GM19351 (cell line): ENCODE measurements at regions not wholly inside any gene's neighbourhood (a gene's known extent, or its start where the extent isn't known, plus 50 kb on each side); places are given as distances from the start of the nearest gene placed in this dataset.
A peak's percentile ranks its signal among the peaks of the same experiment; 100 is the strongest.
"Not testable (repeated sequence)": the region's sequence is repeated elsewhere in the genome, so short reads cannot be mapped to it uniquely, and the experiment has no call there.

Experiments
- ATAC-seq: cut with Tn5 transposase; IDR thresholded peaks from one replicate; pipeline ENCODE4 v1.9.1; 2021; ENCODE audit warnings: mild to moderate bottlenecking, moderate library complexity; ENCODE audit not compliant: unreplicated experiment

DNA sequence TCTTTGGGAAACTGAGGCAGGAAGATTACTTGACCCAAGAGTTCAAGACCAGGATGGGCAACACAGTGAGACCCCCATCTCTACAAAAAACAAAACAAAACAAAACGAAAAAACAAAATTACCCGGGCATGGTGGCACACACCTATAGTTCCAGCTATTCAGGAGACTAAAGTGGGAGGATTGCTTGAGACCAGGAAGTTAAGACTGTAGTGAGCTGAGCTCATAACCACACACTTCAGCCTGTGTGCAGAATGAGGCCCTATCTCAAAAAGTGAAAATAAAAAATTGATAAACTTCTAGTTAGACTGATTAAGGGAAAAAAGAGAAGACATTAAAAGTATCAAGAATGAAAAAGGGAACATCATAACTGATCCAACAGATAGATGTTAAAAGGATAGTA is 154.0 kb downstream of the RHOU start:
- ATAC-seq: no peak

DNA sequence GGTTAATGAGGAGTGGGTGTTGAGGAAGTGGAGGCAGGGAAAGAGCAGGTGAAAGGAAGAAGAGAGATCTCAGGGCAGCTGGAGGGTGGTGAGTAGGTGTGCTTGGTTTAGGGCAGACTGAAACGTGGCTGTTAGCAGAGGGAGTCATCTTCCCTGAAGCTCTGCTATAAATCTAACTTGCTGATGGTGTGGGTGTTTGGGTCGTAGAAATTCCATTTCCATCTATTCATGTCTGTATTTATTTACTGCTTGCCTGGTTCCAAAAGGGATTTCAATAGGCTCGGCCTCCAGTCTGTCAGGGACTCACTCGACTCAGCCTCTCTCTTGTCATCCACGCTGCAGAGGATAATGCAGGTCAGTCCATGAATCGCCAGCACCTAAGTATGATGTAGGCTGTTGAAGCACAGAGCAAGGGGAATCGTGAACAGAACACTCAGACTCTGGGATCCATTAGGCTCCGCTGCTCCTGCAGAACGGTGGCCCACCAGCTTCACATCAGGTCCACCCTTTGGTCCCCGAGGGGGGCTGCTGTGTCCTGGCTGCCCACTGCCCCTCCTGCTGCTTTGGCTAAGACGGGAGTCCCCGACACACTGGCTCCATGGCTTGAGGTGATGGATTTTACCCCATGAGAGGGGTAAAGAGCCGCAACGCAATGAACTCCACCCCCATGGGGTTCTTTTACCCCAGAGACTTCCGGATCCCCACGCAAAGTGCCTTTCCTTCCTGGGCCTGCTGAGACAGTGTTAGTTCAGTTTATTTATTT is 156.2 kb downstream of the RHOU start:
- no peak for ATAC-seq

GRCh38 chr1:228892200-228892599 is 156.9 kb downstream of the RHOU start:
- not testable (repeated sequence) for ATAC-seq

DNA sequence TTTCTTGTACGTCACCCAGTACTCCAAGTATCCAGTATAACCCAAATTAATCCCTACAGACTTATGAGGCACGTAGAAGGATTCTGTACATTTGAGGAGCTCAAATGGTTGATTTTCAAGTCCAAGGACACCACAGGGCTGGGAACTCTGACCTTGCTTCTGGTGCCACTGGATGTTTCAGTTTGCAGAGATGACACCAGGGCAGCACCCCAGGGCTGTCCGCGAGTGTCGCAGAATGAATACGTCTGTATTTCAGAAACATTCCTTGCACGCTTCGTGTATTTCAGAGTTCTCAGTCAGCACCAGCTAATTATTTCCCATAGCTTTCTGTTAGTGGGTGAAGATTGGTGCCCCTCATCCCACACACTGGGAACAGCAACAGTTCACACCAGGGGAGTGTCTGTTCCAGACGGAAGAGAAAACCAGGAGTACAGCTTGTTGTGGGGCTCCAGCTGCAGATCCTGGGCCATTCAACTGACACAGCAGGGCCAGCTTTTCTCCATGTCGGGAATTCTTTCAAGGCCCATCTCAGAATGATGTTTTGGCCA is 159.2 kb downstream of the RHOU start:
- ATAC-seq: no peak

DNA sequence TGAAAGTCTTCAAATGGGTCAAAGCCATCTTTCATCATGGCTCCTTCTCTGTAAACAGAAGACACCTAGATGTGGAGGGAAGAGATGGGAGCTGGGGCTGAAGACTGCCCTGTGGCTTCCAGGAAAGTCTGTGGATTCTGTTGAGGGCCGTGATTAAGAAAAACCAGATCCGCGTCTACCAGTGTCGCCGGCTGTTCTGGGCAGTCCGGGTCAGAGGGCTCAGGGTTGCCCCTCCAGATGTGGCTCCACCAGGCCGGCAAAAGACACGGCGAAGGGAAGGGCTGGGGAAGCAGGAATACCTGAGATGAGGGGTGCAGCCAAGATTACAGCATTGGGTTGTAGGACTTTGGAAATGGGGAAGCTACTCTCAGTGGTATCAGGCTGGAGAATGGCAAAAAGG is 162.6 kb downstream of the RHOU start:
- ATAC-seq: no peak

DNA sequence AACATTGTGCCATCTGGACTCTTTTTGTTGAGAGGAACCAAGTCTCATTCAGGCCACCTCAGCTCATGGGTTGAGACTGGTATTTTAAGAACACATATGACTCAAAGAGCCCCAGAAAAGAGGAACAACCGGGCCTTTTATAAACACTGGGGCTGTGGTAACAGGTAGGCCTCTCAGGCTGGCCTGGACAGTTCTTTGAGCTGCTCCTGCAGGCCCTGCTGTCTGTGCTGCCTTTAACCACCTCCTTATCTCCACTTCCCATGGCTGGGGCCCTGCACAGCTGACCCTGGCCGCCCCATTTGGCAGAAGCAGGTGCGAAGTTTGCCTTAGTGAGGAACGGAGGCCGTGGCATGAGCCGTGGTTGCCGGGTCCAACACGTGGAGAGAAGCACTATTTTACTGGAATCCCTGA is 163.3 kb downstream of the RHOU start:
- ATAC-seq: peak; percentile 91

GRCh38 chr1:228899421-228899956 is 164.2 kb downstream of the RHOU start:
- ATAC-seq: no peak

DNA sequence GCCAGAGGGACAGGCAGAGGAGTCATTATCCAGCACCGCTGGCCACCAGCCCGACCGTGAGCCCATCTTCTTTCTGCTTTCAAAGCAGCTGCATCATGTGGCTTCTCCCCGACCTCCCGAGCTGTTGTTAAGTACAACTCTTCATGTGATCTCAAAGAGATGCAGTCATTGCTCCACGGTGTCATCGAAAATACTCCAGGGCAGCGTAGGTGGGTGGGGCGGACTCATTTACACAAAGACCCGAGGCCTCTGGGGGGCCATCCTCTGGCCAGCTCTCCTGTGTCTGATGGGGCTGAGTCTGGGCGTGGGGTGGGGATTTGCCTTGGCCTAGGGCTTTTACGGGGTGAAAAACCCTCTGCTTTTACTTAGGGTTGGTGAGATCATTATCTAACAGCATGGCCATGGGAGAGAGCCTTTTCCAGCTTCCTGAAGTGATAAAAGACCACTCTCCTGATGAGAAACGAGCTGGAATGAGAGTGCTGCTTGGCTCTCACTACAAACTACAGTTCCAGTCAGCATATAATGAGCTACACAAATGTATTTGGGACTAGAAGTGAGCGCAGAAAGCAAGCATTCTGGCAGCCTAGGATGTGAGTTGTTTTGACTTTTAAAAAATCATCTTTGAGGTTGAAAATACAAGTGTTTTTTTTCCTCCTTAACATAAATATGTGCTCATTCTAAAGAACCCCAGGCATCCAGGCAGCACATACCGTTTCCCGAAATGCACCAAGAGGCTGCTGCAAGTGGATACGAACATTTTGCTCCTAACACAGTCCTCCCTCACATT is 165.0 kb downstream of the RHOU start:
- ATAC-seq: no peak

DNA sequence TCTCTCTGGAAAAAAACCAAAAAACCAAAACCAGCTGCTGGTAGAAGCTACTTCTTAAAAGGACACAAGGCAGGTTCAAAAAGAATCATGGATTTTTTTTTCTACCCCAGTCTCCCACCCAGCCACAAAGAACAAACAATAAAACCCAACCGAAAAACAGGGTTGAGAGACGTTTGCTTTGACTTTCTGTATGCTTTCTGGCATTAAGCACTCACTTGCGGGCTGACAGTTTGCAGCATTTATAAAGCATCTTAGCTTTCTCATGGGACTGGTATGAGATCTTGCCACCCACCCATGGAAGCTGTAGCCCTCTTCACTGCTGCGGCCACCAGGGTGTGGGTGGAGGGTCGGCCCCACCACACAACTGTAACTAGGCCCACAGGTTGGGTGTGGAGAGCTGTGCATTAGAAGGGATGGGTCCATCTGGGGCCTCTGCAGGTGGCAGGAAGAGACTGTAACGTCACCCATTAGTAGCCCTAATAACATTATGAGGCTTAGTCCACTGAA is 165.7 kb downstream of the RHOU start:
- no peak for ATAC-seq

GRCh38 chr1:228901936-228902681 is 166.8 kb downstream of the RHOU start:
- no peak for ATAC-seq

DNA sequence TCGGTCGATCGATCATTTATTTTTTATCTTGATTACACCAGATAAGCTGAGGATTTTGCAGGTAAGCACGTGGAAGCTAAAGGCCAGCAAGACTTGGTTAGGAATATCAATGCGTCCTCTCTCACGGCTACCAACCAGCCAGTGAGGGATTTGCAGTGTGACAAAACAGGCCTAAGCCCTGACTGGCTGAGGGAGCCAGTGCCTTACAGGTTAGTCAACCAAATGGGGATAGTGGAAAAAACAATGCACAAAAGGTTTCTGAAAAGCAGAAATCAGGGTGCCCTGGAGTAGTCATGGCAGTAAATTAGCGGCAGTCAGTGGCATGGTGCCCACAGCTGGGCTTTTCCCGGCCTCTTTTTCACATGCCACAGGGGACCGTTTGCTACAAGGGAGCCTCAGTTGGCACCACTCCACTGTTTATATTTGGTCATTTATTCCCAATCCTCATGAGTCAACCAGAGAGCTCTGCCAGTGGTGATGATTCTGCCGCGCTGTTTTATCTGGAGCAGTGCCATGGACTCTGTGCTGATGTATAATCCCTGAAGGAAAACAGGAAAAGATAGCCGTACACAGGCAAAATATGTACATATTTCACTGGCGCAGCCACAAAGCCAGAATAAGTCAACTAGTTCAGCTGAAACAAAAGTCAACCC is 167.6 kb downstream of the RHOU start:
- no peak for ATAC-seq

DNA sequence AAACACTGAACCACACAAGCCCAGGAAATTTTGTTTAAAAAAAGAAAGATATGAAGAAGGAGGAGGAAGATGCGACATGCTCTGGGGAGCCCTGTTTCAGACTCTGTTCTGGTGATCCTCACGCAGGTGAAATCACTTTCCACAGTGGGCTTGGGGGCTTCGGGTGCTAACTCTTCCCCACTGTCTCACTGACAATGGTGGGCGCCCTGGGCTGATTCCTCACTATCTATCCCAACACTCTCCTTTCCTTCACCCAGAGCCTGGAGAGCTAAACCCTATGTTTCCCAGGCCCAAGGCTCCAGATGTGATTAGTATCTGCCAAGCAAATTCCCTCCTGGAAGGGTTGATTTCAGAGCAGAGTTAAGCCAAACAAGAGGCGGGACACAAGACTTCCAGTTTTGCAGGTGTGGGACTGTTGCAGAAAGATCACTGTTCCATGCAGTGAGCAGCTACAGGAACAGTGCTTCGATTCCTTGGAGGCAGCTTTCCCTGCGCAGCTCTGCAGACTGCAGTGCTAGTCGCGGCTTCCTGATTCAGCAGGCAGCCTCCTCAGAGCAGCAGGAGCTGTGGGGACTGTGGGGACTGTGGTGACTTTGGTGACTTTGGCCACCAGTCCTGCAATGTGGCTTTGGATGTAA is 168.3 kb downstream of the RHOU start:
- no peak for ATAC-seq

DNA sequence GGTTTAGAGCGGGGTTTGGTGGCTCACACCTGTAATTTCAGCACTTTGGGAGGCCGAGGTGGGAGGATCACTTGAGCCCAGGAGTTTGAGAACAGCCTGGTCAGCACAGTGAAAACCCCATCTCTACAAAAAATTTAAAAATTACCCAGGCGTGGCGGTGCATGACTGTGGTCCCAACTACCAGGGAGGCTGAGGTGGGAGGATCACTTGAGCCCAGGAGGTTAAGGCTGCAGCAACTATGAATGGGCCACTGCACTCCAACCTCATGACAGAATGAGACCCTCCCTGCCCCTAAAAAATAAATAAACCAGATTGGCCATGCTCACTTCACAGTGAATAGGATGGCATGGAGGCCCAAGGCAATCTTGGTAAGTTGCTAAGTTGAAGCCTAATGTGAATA is 168.9 kb downstream of the RHOU start:
- no peak for ATAC-seq

DNA sequence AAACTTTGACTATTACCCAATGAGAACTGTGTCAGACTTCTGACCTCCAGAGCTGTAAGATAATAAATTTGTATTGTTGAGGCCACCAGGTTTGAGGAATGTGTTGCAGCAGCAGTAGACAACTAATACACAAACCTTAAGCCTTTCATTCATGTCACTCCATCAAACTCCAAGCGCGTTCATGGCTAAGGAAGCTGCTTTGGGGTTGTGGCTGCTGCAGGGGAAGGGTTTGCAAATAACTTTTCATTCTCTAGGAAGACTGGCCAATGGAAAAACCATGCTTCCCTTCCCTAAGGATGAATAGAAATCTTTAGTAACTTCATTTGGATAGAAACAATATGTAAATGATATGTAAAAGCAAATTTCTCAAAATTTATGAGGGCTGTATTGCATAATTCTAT is 170.4 kb downstream of the RHOU start:
- no peak for ATAC-seq

DNA sequence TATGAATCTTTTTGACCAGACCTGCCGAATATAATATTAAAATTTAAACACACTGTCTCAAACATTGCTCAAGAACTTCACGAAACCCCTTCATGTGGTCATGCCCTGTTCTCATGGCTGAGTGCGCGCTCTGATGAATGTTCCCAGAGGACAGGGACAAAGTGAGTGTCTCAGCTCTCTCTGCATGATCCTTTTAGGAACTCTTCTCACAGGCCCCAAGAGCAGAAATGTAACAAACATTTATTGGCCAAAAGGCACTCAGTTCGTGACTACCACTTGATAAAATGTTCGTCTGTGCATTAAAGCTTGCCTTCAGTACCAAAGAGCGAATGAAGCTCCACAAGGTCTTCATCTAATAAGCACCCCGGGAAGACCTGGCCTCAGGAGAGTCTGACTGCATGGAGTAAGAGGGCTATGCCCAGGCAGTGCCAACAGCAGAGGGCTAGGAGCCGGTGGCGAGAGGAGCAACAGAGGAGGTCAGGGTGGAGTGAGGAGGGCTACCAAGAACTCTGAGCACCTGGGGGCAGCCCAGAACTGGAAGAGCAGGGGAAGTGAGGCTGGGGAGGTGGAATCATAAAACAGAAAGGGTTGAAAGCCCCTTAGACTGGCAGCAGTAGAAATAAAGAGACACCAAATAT is 171.1 kb downstream of the RHOU start:
- no peak for ATAC-seq

GRCh38 chr1:228911225-228912210 is 176.2 kb downstream of the RHOU start:
- ATAC-seq: no peak

GRCh38 chr1:228913626-228914414 is 178.5 kb downstream of the RHOU start:
- ATAC-seq: no peak
